AG04450 (cell line): ENCODE measurements at regions not wholly inside any gene's neighbourhood (a gene's known extent, or its start where the extent isn't known, plus 50 kb on each side); places are given as distances from the start of the nearest gene placed in this dataset.

Experiments used
- CTCF ChIA-PET: fragments of 300-600, 350-600 bp; formaldehyde crosslinking; extraction: SDS; loops from one replicate; lab custom pipeline; 2022; ENCODE audit warnings: antibody characterized with exemption, inconsistent platforms; lab: Charles Lee
- POLR2A ChIA-PET: fragments of 350-600 bp; formaldehyde crosslinking; extraction: SDS; loops from one replicate; lab custom pipeline; 2021; ENCODE audit warnings: antibody characterized with exemption, inconsistent platforms; lab: Yijun Ruan, JAX
- DNase-seq: peaks from one replicate; pipeline ENCODE4 v3.0.0-alpha.2; 2011; ENCODE audit warnings: low read depth, low spot score
- H3K27ac ChIP-seq: one replicate; pipeline ENCODE4 v1.5.1; 2012; ENCODE audit warnings: low read depth, low read length, control low read depth
- H3K27me3 ChIP-seq: one replicate; pipeline ENCODE4 v1.6.0; 2012; ENCODE audit warnings: low read length; ENCODE audit not compliant: control insufficient read depth, insufficient read depth
- H3K4me3 ChIP-seq: 2 replicates; pipeline ENCODE4 v1.5.1; 2011; ENCODE audit warnings: mild to moderate bottlenecking, low read depth, low read length, control low read depth
- H3K9me3 ChIP-seq: 2 replicates; pipeline ENCODE4 v1.5.1; 2012; ENCODE audit warnings: low read length; ENCODE audit not compliant: control insufficient read depth, insufficient read depth
- TF ChIP-seq, protein P1 (sequence below): IDR thresholded peaks from 2 replicates; pipeline ENCODE4 v1.5.1; 2011; ENCODE audit warnings: low read depth, low read length, control low read depth, inconsistent platforms

DNA sequence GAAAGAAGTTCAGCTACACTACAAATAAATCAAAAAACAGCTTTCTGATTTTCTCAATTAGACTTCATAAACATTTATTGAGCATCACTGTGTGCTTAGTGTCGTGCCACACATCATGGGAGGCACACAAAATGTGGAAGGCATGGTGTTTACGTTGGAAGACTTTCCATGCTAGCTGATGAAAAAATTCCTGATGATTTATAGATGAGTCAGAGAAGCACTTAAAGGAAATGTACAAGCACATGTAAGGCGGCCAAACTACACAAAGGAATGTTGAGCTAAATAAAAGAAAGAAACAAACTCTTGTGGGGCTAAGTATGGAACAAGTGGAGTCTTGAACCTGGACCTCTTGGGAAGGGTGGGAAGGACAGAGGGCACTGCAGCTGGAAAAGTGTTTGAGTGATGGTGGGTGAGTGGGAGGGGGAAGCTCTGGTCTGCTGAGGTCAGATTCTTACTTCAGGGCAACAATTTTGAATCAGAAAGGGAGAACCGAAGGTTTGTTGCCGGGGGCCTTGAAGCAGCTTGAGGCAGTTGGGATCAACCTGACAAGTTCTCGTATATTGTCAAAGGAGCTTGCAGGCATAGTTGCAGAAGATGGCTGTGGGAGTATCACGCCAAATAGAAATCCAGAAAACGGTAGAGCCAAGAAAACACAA lies 66.9 kb downstream of the FOXB1 start:
- peak overlapping the region; percentile 58 for H3K27ac ChIP-seq
- peak; percentile 55 for DNase-seq
- POLR2A ChIA-PET, result interaction anchor here (0.7 kb wide), 1 partner anchor 325 kb away, joined by 10 read pairs; no protein-coding TSS in a partner anchor

DNA sequence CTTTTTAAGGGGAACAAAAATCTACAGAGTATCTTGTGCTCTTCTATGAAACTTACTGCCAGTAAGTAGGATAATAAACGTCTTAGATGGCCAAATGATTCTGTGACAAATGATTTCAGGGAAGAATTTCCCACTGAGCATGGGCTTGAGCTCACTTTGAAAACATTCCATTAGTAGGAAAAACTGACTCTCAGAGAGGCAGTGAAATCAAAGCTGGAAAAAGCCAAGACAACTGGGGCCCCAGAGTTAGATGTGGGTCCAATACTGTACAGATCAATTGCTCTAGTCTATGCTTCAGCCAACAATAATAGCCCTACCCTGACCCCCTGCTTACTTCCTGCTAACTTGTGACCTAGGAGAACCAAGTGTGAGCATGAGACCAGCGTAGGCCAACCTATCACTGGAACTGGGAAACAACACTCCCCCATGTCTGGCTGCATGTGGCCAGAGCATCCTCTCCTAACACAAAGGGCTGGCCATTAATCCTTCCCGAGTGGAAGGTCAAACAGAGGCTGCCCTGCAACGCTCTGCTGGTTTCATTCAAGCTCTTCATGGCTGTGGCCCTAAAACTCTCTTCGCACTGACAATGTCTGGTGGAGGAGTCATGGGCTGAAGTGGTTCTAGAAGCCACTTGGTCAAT lies 68.8 kb downstream of the FOXB1 start:
- no peak for DNase-seq
- ChIA-PET CTCF (no interaction called here), POLR2A (no interaction called here)
- H3K27ac ChIP-seq, result no peak overlapping the region
- no peak overlapping the region for H3K4me3 ChIP-seq
- no peaks in the 10 kb centered on the region for H3K27me3 ChIP-seq
- TF ChIP-seq, protein P1, sequence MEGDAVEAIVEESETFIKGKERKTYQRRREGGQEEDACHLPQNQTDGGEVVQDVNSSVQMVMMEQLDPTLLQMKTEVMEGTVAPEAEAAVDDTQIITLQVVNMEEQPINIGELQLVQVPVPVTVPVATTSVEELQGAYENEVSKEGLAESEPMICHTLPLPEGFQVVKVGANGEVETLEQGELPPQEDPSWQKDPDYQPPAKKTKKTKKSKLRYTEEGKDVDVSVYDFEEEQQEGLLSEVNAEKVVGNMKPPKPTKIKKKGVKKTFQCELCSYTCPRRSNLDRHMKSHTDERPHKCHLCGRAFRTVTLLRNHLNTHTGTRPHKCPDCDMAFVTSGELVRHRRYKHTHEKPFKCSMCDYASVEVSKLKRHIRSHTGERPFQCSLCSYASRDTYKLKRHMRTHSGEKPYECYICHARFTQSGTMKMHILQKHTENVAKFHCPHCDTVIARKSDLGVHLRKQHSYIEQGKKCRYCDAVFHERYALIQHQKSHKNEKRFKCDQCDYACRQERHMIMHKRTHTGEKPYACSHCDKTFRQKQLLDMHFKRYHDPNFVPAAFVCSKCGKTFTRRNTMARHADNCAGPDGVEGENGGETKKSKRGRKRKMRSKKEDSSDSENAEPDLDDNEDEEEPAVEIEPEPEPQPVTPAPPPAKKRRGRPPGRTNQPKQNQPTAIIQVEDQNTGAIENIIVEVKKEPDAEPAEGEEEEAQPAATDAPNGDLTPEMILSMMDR, result no peak
- no peaks in the 10 kb centered on the region for H3K9me3 ChIP-seq

More for the DNA sequence above, 66.9 kb downstream of the FOXB1 start:
- Histone ChIP-seq H3K27me3 (no peaks in the 10 kb centered on the region), H3K4me3 (no peak overlapping the region), H3K9me3 (no peaks in the 10 kb centered on the region)
- CTCF ChIA-PET, result interaction anchor here (0.6 to 1.4 kb wide), 2 partner anchors 109 to 346 kb away, joined by 3 to 4 read pairs; no protein-coding TSS in a partner anchor
- TF ChIP-seq, protein P1, result no peak

DNA sequence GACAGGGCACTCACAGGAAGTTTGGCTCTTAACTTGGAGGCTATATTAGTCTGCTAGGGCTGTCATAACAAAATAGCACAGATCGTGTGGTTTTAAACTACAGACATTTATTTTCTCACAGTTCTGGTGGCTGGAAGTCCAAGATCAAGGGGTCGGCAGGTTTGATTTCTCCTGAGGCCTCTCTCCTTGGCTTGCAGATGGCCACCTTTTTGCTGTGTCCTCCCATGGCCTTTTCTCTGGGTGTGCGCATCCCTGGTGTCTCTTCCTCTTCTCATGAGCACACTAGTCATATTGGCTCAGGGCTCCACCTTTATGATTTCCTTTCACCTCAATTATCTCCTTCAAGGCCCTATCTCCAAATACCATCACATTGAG lies 69.3 kb downstream of the FOXB1 start:
- Histone ChIP-seq H3K27me3 (no peaks in the 10 kb centered on the region), H3K27ac (no peak overlapping the region), H3K4me3 (no peak overlapping the region), H3K9me3 (no peaks in the 10 kb centered on the region)
- no peak for DNase-seq
- CTCF ChIA-PET, result no interaction called here
- TF ChIP-seq, protein P1, result no peak
- POLR2A ChIA-PET, result no interaction called here

DNA sequence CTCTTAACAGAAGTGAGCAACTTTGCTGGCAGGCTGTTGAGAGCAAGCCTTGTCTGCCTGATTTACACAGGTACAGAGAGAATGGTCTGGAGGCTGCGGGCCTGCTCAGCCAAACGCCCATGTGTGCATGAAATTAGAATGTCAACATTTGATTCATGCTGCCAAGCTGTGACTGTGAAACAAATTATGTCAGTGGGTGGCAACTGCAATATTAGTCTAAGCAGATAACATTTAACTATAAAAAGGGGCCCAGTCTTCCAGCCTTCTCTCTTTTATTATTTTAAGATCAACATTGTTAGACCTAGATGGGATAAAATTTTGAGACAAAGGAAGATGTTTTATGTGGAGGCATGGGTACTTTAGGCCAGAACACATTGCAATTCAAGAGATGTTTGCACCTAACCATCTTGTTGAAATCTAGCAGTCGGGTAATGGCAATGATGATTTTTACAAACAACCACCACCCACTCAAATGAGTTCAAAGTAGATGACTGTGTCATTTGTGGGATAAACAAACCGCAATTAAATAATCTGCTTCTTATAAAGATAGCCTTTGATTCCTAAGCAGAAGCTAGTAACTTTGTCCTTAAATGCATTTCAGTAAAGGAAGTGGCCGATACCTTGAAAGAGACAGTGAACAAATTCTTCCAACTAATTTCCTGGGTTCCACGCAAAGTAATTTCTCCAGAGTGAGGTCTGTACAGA lies 70.2 kb downstream of the FOXB1 start:
- Histone ChIP-seq H3K9me3 (no peaks in the 10 kb centered on the region), H3K27me3 (no peaks in the 10 kb centered on the region), H3K4me3 (no peak overlapping the region), H3K27ac (no peak overlapping the region)
- no peak for DNase-seq
- ChIA-PET CTCF (no interaction called here), POLR2A (no interaction called here)
- TF ChIP-seq, protein P1, result no peak

DNA sequence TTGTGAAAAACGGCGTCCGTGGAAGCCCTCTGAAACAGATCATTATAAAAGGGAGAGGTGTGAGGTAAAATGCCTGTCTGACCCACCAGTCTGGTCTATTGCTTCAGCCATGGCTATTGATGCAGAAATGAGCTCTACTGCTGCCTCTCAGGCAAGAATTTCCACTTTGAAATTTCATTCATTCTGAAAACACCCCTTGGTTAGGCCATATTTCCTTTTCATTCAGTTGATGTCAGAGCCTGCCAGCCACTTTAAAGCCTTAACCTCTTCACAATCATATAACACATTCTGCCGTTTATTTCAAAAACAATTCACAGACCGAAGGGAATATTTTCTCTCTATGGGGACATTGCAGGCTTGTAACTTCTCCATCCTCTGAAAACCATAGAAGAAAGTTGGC lies 71.9 kb downstream of the FOXB1 start:
- no peaks in the 10 kb centered on the region for H3K27me3 ChIP-seq
- H3K27ac ChIP-seq, result no peak overlapping the region
- ChIA-PET POLR2A (no interaction called here), CTCF (interaction anchor here (1.0 kb wide), 1 partner anchor 104 kb away, joined by 4 read pairs; no protein-coding TSS in a partner anchor)
- DNase-seq, result no peak
- H3K9me3 ChIP-seq, result no peaks in the 10 kb centered on the region
- TF ChIP-seq, protein P1, result no peak
- H3K4me3 ChIP-seq, result no peak overlapping the region
